ENCODE measurements at regions not wholly inside any gene's neighbourhood (a gene's known extent, or its start where the extent isn't known, plus 50 kb on each side); places are given as distances from the start of the nearest gene placed in this dataset.

- H3K9me3 Mint-ChIP-seq = no peaks in the 10 kb centered on the region
- peaks cover 6% of the 10 kb centered on the region for H3K4me1 Mint-ChIP-seq
- H3K4me3 Mint-ChIP-seq = no peak overlapping the region
- no peak for ATAC-seq
- no peak overlapping the region for H3K27ac Mint-ChIP-seq
- H3K36me3 Mint-ChIP-seq = no peaks in the 10 kb centered on the region
- DNase-seq (ENCODE audit: low spot score in 2 of 2) = no peak
These were observed 349.1 kb upstream of the FMN2 start for GRCh38 chr1:239742416-239743109.

- Mint-ChIP-seq H3K36me3 (no peaks in the 10 kb centered on the region), H3K27ac (no peak overlapping the region), H3K4me3 (no peak overlapping the region), H3K9me3 (no peaks in the 10 kb centered on the region), H3K4me1 (peaks cover 2% of the 10 kb centered on the region)
- DNase-seq (ENCODE audit: low spot score in 2 of 2) = no peak
- no peak for ATAC-seq
These were observed 346.8 kb upstream of the FMN2 start for GRCh38 chr1:239744851-239745250.

DNA sequence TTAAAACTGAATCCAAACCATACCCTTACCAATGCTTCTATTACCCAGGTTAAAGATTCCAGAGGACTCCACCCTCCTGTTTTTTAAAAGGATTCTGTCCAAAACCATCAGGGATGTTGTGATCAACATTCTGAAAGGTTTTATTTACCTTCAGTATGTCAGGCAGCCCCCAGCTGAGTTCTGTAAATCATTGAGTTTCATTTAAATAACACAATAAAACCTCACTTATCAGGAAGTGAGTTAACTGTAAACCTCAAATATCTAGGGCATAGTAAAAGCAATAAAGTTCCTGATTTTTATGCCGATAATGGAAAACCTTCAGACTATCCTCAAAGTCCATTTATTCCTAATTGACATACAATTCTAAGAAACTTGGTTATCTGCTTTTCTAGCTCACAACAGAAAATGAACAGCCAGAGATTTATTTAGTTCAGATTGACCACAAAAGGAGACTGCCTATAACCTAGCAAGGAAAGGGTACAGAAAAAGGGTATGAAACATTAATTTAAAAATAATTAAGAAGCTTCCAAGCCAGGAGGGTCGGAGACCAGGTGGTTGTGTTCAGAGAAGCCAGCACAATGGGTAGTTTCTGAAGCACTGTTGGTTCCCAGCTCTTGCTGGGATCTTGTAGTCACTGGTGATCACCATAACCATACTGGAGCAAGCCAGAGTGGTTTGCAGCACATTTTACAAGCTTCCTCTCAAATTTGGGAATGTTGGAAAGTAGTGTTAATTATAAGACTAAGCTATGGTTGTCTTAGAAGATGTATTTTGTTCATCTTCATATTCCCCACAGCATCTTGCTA lies 336.4 kb upstream of the FMN2 start:
- H3K9me3 Mint-ChIP-seq = peaks cover 3% of the 10 kb centered on the region
- H3K36me3 Mint-ChIP-seq = no peaks in the 10 kb centered on the region
- H3K4me1 Mint-ChIP-seq = no peaks in the 10 kb centered on the region
- no peak overlapping the region for H3K4me3 Mint-ChIP-seq
- DNase-seq (ENCODE audit: low spot score in 2 of 2) = no peak
- no peak for ATAC-seq
- no peak overlapping the region for H3K27ac Mint-ChIP-seq

DNA sequence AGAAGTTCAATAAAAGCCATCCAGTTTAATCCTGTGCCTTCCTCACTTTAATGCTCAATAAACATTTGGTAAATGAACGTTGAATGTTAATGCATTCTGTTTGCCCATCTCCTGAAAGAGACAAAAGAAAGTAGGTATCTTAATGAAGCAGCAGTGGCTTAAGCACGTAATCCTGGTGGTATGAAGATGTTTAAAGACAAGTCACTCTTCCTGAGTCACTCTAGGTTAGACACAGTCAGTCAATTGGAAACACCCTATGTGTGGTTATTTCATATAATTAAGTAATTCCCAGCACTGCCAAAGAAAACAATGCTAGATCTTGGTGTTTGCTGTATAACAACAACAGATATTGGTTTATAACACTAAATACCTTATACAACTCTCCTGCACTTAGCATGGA lies 334.0 kb upstream of the FMN2 start:
- Mint-ChIP-seq H3K27ac (no peak overlapping the region), H3K4me3 (no peak overlapping the region), H3K36me3 (no peaks in the 10 kb centered on the region), H3K4me1 (no peaks in the 10 kb centered on the region), H3K9me3 (peaks cover 3% of the 10 kb centered on the region)
- peak; percentile 67 for ATAC-seq
- no peak for DNase-seq (ENCODE audit: low spot score in 2 of 2)

- Mint-ChIP-seq H3K4me3 (no peak overlapping the region), H3K36me3 (no peaks in the 10 kb centered on the region), H3K27ac (no peak overlapping the region), H3K9me3 (no peaks in the 10 kb centered on the region), H3K4me1 (no peaks in the 10 kb centered on the region)
- no peak for ATAC-seq
- no peak for DNase-seq (ENCODE audit: low spot score in 2 of 2)
These were observed 332.9 kb upstream of the FMN2 start for GRCh38 chr1:239758756-239759155.

DNA sequence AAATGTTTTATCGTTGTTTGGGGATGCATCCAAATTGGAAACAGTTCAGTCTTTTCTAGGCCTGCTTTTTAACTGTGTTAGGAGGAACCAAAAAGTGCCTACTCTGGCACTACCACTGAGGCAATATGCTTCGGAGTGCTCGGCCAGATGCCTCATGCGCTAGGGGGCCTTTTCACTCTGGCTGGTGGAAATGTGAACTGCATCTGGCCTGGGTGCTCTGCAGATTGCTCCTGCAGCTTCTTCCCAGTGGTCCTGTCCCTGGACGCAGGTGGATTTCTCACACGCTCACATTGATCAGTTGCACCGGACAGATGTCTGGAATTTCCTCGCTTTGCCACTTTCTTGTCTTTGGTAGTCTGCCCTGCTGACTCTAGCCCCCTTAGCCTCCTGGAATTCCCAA lies 330.2 kb upstream of the FMN2 start:
- DNase-seq (ENCODE audit: low spot score in 2 of 2) (no peak), ATAC-seq (no peak)
- Mint-ChIP-seq H3K36me3 (no peaks in the 10 kb centered on the region), H3K4me3 (no peak overlapping the region), H3K9me3 (no peaks in the 10 kb centered on the region), H3K27ac (no peak overlapping the region), H3K4me1 (no peaks in the 10 kb centered on the region)

DNA sequence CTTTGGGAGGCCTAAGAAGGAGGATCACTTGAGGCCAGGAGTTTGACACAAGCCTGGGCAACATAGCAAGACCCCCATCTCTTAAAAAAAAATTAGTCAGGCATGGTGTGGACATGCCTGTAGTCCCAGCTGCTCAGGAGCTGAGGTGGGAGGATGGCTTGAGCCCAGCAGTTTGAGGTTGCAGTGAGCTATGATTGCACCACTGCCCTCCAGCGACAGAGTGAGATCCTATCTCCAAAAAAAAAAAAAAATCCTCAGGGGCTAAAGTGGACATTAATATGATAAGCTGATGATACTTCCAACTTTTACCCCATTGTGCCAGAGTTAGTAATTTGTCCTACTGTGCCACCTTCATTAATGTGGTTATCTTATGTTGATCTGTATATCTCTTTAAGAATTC lies 327.8 kb upstream of the FMN2 start:
- no peaks in the 10 kb centered on the region for H3K9me3 Mint-ChIP-seq
- ATAC-seq (no peak), DNase-seq (ENCODE audit: low spot score in 2 of 2) (no peak)
- no peak overlapping the region for H3K27ac Mint-ChIP-seq
- H3K4me1 Mint-ChIP-seq = no peaks in the 10 kb centered on the region
- H3K36me3 Mint-ChIP-seq = no peaks in the 10 kb centered on the region
- H3K4me3 Mint-ChIP-seq = no peak overlapping the region

- ATAC-seq (no peak), DNase-seq (ENCODE audit: low spot score in 2 of 2) (no peak)
- H3K4me1 Mint-ChIP-seq = no peaks in the 10 kb centered on the region
- H3K9me3 Mint-ChIP-seq = no peaks in the 10 kb centered on the region
- no peaks in the 10 kb centered on the region for H3K36me3 Mint-ChIP-seq
- H3K27ac Mint-ChIP-seq = no peak overlapping the region
- no peak overlapping the region for H3K4me3 Mint-ChIP-seq
These were observed 327.1 kb upstream of the FMN2 start for GRCh38 chr1:239764546-239764945.

- ATAC-seq = no peak
- no peaks in the 10 kb centered on the region for H3K9me3 Mint-ChIP-seq
- H3K36me3 Mint-ChIP-seq = no peaks in the 10 kb centered on the region
- no peak for DNase-seq (ENCODE audit: low spot score in 2 of 2)
- no peak overlapping the region for H3K4me3 Mint-ChIP-seq
- no peaks in the 10 kb centered on the region for H3K4me1 Mint-ChIP-seq
- no peak overlapping the region for H3K27ac Mint-ChIP-seq
These were observed 326.5 kb upstream of the FMN2 start for GRCh38 chr1:239765163-239765562.

GRCh38 chr1:239771550-239771949 lies 320.1 kb upstream of the FMN2 start:
- DNase-seq (ENCODE audit: low spot score in 2 of 2) = no peak
- no peak for ATAC-seq
- H3K27ac Mint-ChIP-seq = no peak overlapping the region
- no peak overlapping the region for H3K4me3 Mint-ChIP-seq
- H3K4me1 Mint-ChIP-seq = no peaks in the 10 kb centered on the region
- H3K9me3 Mint-ChIP-seq = peaks cover 4% of the 10 kb centered on the region
- no peaks in the 10 kb centered on the region for H3K36me3 Mint-ChIP-seq

- ATAC-seq = no peak
- no peak overlapping the region for H3K27ac Mint-ChIP-seq
These were observed 319.2 kb upstream of the FMN2 start for GRCh38 chr1:239772446-239772845.

GRCh38 chr1:239775466-239775865 lies 316.2 kb upstream of the FMN2 start:
- ATAC-seq (no peak), DNase-seq (ENCODE audit: low spot score in 2 of 2) (no peak)
- Mint-ChIP-seq H3K9me3 (peaks cover 5% of the 10 kb centered on the region), H3K27ac (no peak overlapping the region), H3K36me3 (no peaks in the 10 kb centered on the region), H3K4me1 (no peaks in the 10 kb centered on the region), H3K4me3 (no peak overlapping the region)

More at GRCh38 chr1:239772446-239772845, 319.2 kb upstream of the FMN2 start:
- no peaks in the 10 kb centered on the region for H3K4me1 Mint-ChIP-seq
- no peak for DNase-seq (ENCODE audit: low spot score in 2 of 2)
- no peak overlapping the region for H3K4me3 Mint-ChIP-seq
- H3K9me3 Mint-ChIP-seq = peaks cover 5% of the 10 kb centered on the region
- no peaks in the 10 kb centered on the region for H3K36me3 Mint-ChIP-seq

DNA sequence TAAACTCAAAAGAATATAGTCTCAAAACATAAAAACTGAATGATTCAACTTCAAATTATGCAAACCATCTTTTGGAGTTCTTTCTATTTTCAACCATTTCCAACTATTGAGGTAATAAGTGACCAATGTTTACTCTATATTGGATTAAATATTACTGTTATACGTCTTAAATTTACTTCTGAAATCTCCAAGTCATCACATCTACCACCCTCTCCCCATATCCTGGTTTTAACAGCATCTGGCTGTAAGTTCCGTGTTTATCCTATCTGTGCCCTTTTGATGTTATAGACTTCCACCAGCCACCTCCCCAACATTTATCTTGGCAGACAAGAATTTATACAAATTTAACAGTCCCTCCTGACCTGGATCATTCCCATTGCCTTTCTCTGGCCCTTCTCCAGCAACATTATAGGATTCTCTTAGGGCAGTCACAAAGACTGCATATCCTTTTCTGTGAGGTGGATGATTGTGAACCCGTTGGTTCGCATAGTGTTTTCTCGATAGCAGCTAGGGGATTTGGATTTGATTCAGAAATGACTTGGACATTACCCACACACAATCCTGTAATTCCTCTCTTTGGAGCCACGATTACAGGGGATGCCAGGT lies 313.4 kb upstream of the FMN2 start:
- H3K36me3 Mint-ChIP-seq = no peaks in the 10 kb centered on the region
- no peak overlapping the region for H3K27ac Mint-ChIP-seq
- ATAC-seq (no peak), DNase-seq (ENCODE audit: low spot score in 2 of 2) (no peak)
- no peaks in the 10 kb centered on the region for H3K4me1 Mint-ChIP-seq
- H3K4me3 Mint-ChIP-seq = no peak overlapping the region
- peaks cover 5% of the 10 kb centered on the region for H3K9me3 Mint-ChIP-seq

DNA sequence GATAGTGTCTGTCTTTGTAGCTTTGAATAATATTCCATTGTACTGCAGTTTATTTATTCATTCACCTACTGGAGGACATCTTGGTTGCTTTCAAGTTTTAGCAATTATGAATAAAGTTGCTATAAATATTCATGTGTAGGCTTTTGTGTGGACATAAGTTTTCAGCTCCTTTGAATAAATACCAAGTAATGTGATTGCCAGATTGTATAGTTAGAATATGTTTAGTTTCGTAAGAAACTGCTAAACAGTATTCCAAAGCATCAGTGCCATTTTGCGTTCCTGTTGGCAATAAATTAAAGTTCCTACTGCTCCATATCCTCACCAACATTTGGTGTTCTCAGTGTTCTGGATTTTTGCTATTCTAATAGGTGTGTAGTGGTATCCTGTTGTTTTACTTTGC lies 311.7 kb upstream of the FMN2 start:
- H3K27ac Mint-ChIP-seq = no peak overlapping the region
- H3K9me3 Mint-ChIP-seq = peaks cover 5% of the 10 kb centered on the region
- no peaks in the 10 kb centered on the region for H3K36me3 Mint-ChIP-seq

GRCh38 chr1:239784896-239785295 lies 306.8 kb upstream of the FMN2 start:
- no peak for ATAC-seq
- no peak overlapping the region for H3K4me3 Mint-ChIP-seq
- no peaks in the 10 kb centered on the region for H3K36me3 Mint-ChIP-seq
- DNase-seq (ENCODE audit: low spot score in 2 of 2) = no peak
- H3K27ac Mint-ChIP-seq = no peak overlapping the region
- H3K9me3 Mint-ChIP-seq = no peaks in the 10 kb centered on the region
- no peaks in the 10 kb centered on the region for H3K4me1 Mint-ChIP-seq

More for the DNA sequence above, 311.7 kb upstream of the FMN2 start:
- Mint-ChIP-seq H3K4me1 (no peaks in the 10 kb centered on the region), H3K4me3 (no peak overlapping the region)
- DNase-seq (ENCODE audit: low spot score in 2 of 2) (no peak), ATAC-seq (no peak)

GRCh38 chr1:239785576-239785975 lies 306.1 kb upstream of the FMN2 start:
- Mint-ChIP-seq H3K4me1 (no peaks in the 10 kb centered on the region), H3K4me3 (no peak overlapping the region), H3K27ac (no peak overlapping the region), H3K36me3 (no peaks in the 10 kb centered on the region), H3K9me3 (no peaks in the 10 kb centered on the region)
- DNase-seq (ENCODE audit: low spot score in 2 of 2) = no peak
- ATAC-seq = no peak
